Sigmoid colon (tissue), 4 donors: ENCODE measurements at regions not wholly inside any gene's neighbourhood (a gene's known extent, or its start where the extent isn't known, plus 50 kb on each side); places are given as distances from the start of the nearest gene placed in this dataset.

Experiments
- CTCF ChIP-seq, 4 experiments: fragments of 450-650 bp in 3 of 4; fragments of 200-600 bp in 1 of 4; IDR thresholded peaks; one replicate each; pipeline ENCODE4 v1.5.1; 2016 to 2019; ENCODE audit warnings: antibody characterized with exemption in 4 of 4, mild to moderate bottlenecking in 3 of 4, moderate library complexity in 2 of 4
- EP300 ChIP-seq, 4 donors: sonication (generic); formaldehyde crosslinking; IDR thresholded peaks; one replicate each; pipeline ENCODE4 v1.6.1; 2017; ENCODE audit warnings: antibody characterized with exemption in 4 of 4

- TF ChIP-seq CTCF (IDR thresholded peaks at IDR 0.05) (no peak), EP300 (IDR thresholded peaks at IDR 0.05) (no peak)
These were observed 115.6 kb downstream of the MN1 start for GRCh38 chr22:27685970-27686369.
